Activated T-helper 1 cell treated with Interleukin-2 at 50 U/mL for 16 hours (primary cell): ENCODE measurements at regions not wholly inside any gene's neighbourhood (a gene's known extent, or its start where the extent isn't known, plus 50 kb on each side); places are given as distances from the start of the nearest gene placed in this dataset.

Experiments
- DNase-seq: peaks from one replicate; pipeline ENCODE4 v3.0.0-alpha.2; 2020; ENCODE audit warnings: low read depth

GRCh38 chr15:97171556-97171955 is 788.9 kb upstream of the ARRDC4 start:
- no peak for DNase-seq

DNA sequence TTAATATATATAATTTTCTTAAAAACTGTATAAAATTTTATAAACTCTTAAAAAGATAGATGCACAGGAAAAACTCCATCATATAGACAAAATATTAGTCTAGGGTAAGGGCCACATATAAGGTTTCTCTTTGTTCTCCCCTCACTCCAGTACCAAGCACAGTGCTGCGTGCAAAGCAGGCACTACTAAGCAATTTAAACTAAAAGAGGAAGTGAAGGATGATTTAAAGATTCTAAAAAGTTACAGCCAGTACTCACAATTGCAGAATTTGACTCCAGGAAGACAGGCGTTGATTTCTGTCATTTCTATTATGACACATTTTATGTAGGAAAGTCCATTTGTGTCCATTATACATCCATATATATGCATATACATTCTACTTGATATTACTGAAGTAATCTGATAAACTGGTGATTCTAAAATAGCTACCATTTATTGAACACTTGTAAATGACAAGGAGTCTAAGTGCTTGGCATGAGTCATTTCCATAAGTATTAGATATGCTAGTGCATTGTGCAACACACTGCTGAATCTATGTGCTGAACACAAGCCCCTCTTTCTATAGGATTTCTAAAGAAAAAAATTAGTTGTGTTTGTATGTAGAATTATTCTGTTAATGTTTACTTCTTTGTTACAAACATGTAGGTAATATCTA is 785.5 kb upstream of the ARRDC4 start:
- no peak for DNase-seq

DNA sequence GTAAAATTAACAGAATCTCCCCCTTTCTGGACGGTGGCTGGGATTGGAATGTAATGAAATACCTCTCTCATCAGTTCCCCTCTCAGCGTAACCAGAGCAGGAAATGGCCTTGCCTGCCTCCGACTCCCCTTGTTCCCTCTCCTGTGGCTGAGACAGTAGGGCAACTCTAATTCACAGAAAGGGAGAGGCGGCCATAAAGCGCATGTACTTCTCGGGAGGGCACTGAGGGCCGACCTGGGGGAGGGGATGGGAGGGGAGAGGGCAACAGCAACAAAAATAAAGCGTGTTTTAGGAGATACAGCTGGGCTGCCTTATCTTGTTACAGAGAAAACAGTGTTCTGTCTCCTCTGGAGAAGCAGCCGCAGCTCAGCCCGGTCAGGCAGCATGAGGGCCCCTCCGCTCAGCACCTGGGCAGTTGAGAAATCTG is 783.3 kb upstream of the ARRDC4 start:
- no peak for DNase-seq

- no peak for DNase-seq
Measured at GRCh38 chr15:97182581-97182980, 777.9 kb upstream of the ARRDC4 start.

DNA sequence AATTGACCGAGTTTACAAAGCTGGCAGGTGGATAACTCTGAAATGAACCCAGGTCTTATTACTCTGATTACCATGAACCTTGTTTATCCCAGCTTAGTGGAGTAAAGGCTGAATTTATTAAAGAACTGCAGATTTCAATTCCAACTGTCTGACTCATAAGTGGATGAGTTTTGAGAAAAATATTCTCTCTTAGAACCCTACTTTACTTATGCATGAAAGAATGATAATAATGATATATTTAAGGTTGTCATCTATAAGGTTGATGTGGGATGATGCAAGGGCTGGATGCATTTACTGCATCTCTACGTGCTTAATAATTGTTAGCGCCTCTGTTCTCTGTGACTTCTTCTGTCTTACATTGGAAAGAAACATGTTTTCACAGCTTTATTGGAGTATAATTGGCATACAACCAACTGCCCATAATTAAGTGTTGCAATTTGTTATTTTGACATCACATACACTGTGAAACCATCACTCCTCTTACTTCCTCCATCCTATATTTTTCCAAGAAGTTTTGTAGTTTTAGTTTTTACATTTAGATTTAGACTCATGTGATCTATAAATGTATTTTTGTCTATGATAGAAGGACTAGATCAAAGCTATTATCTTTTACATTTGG is 771.2 kb upstream of the ARRDC4 start:
- no peak for DNase-seq

DNA sequence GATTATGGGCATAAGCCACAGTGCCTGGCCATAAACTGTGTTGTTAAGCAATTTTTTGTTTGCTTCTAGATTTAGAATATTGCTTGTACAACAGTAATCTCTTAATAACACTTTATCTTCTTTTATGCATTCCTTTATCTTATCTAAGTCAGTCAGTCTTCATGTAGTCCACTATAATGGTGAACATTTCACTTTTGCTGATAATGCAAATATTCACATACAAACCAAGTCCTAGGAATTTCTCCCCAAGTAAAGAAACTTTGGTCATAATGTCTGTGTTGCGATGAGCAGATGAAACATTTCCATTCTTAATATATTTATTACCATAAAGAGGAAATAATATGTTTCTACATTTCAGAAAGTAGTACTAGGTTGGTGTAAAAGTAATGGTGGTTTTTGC is 765.8 kb upstream of the ARRDC4 start:
- DNase-seq: no peak

GRCh38 chr15:97196048-97197014 is 764.2 kb upstream of the ARRDC4 start:
- DNase-seq: no peak

GRCh38 chr15:97199393-97200051 is 761.0 kb upstream of the ARRDC4 start:
- DNase-seq: no peak

- no peak for DNase-seq
Measured at GRCh38 chr15:97200161-97200560, 760.3 kb upstream of the ARRDC4 start.

GRCh38 chr15:97210277-97210676 is 750.2 kb upstream of the ARRDC4 start:
- no peak for DNase-seq

GRCh38 chr15:97215629-97216028 is 744.9 kb upstream of the ARRDC4 start:
- no peak for DNase-seq

DNA sequence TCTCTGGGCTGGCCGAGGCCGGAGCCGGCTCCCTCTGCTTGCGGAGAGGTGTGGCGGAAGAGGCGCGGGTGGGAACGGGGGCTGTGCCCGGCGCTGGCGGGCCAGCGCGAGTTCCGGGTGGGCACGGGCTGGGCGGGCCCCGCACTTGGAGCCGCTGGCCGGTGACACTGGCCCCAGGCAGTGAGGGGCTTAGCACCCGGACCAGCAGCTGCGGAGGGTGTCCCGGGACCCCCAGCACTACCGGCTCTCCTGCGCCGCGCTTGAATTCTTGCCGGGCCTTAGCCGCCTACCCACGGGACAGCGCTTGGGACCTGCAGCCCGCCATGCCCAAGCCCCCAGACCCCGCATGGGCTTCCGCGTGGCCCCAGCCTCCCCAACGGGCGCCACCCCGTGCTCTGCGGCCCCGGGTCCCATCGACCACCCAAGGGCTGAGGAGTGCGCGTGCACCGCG is 736.3 kb upstream of the ARRDC4 start:
- DNase-seq: no peak

DNA sequence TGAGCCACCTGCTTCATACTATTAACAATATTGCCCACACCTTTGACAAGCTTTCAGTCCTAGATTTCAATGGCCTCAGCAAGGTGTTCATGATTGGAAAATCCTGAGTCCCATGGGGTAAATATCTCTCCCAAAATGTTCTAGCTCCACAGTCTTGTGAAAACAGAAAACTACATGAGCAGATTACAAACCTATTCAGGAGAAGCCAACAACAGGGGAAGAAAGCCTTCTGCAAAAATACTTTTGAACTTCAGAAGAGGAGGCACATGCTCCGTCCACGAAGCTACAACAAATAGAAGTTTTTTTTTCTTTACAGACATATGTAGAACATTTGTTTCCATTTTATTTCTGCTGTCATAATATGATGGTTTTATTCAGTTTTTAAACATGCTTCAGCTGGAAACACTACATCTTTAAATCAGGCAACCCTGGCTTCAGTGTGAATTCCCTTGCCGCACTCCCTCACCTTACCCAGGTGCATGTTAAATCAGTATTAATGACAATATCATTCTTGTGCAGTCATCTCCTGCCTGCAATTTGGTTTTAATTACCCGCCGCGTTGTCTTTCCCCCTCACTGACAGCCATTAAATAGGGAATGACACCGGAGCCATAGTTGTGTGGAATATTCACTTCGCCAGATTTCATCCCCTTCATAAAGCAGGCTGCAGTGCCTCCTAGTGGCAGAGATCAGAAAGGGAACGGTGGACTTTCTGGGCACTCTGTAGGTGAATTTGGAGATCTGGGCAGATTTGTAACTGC is 725.5 kb upstream of the ARRDC4 start:
- DNase-seq: no peak

DNA sequence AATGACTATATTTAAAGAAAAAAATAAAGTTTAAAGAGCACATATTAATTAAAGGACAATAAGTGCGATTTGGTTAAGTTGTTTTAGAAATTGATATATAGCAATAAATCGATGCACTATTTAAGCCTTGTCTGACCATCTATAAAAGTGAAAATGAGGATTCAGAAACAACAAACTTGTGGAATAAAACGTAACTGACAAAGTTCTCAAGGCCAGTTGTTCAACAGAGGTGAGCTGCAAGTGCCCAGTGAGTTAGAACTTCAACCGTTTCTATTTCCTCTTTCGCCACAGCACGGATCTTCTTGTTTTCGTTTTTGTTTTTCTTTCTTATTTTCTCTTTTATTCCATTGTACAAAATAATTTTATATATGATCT is 724.9 kb upstream of the ARRDC4 start:
- no peak for DNase-seq

- no peak for DNase-seq
Measured at GRCh38 chr15:97236140-97236539, 724.4 kb upstream of the ARRDC4 start.

- DNase-seq: no peak
Measured at GRCh38 chr15:97237160-97237559, 723.3 kb upstream of the ARRDC4 start.

DNA sequence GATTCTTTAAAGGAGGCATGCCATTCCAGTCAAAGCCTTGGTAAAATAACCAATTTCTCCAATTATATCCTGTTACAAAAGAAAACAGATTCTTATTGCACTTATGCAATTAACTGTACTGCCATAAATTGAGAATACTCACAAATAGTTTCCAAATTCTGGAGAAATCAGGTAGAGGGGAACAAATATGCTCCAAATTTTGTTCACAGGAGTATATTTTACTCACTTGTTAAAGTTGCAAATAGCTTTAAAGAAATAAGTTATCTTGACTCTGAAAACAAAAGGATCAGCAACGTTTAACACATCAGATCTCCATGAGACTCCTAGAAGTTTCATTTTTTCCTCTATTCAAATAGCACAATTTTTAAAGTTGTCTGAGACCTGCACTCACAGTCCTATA is 712.1 kb upstream of the ARRDC4 start:
- no peak for DNase-seq

GRCh38 chr15:97259943-97260342 is 700.6 kb upstream of the ARRDC4 start:
- DNase-seq: no peak

DNA sequence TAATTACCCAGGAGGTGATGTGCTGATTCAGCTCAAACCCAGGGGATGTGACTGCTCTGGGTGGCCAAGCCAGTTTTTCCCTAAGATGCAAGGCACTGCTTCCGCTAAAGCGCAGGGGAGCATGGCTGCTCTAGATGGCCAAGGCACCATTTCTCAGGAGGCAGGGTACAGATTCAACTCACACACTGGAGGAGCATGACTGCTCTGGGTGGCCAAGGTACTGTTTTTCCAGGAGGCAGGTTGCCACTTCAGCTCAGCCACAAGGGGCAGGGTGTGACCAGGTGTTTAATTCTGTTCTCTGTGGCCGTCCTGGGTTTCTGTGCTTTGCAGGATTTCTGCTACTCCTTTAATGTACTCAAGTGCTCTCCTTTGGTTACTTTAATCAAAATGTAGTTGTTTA is 659.3 kb upstream of the ARRDC4 start:
- DNase-seq: no peak

DNA sequence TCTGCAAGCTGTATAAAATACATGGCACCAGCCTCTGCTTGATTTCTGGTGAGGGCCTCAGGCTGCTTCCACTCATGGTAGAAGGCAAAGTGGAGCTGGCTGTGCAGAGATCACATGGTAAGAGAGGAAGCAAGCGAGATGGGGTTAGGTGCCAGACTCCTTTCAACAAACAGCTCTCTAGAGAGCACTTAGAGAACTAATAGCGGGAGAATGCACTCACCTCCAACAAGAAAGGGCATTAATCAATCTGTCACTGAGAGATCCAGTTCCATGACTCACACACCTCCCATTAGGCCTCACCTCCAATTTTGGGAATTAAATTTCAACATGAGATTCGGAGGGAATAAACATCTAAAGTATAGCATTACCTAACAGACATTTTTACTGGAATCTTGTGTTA is 644.1 kb upstream of the ARRDC4 start:
- no peak for DNase-seq

GRCh38 chr15:97317163-97317562 is 643.3 kb upstream of the ARRDC4 start:
- no peak for DNase-seq

DNA sequence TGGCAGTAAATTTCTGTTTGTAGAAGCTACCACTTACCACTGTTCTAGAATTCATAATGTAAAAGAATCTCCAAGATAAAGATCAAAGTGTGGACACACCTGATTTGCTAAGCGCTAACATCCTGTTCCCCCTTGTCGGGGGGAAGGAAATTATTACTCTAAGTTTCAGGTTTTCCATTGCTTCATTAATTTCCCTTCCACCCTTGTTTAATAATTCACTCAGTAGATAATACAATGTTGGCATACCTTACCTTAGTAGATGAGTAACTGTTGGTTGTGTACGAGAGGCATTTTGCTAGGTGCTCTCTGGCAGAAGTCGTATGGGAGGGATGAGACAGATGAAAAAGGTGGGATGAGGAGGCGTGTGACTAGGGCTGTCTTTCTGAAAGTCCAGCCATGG is 641.2 kb upstream of the ARRDC4 start:
- no peak for DNase-seq
